PC-3 (cell line): ENCODE measurements at regions not wholly inside any gene's neighbourhood (a gene's known extent, or its start where the extent isn't known, plus 50 kb on each side); places are given as distances from the start of the nearest gene placed in this dataset.

Experiments used
- ATAC-seq: fragments of 200-7000 bp; cut with Tn5 transposase; 2 replicates; pipeline ENCODE4 v1.9.1; 2020; ENCODE audit warnings: mild to moderate bottlenecking, moderate library complexity
- BruUV-seq: library from RNA; stranded (reverse); fragments of 400-500 nt; replicated peaks from 2 replicates; lab custom pipeline; 2021; lab: Mats Ljungman, UMichigan
- CTCF ChIA-PET: fragments of 300-600 bp; sonication (Branson Sonifier 250); formaldehyde crosslinking; loops from one replicate; lab custom pipeline; 2022; ENCODE audit warnings: antibody characterized with exemption; lab: Charles Lee
- POLR2A ChIA-PET: fragments of 300-600 bp; sonication (Branson Sonifier 250); formaldehyde crosslinking; loops from one replicate; lab custom pipeline; 2022; ENCODE audit warnings: antibody characterized with exemption; ENCODE audit not compliant: unreplicated experiment; lab: Charles Lee
- DNase-seq: peaks from one replicate; pipeline ENCODE4 v3.0.0-alpha.2; 2015
- H2AFZ ChIP-seq: fragments of 300-600 bp; sonication (generic); 2 replicates; pipeline ENCODE4 v1.6.0; 2016; ENCODE audit warnings: antibody characterized with exemption, low read length
- H3F3A ChIP-seq: fragments of 300-600 bp; sonication (generic); one replicate; pipeline ENCODE4 v1.6.0; 2017; ENCODE audit warnings: antibody characterized with exemption, low read length, control low read depth, mild to moderate bottlenecking; ENCODE audit not compliant: unreplicated experiment
- H3K27ac ChIP-seq: fragments of 300-600 bp; sonication (generic); 2 replicates; pipeline ENCODE4 v1.5.1; 2016; ENCODE audit warnings: mild to moderate bottlenecking, low read length
- H3K27me3 ChIP-seq: fragments of 300-600 bp; sonication (generic); 2 replicates; pipeline ENCODE4 v1.6.1; 2016; ENCODE audit warnings: low read length, mixed read lengths
- H3K36me3 ChIP-seq: fragments of 300-600 bp; sonication (generic); 2 replicates; pipeline ENCODE4 v1.6.1; 2016; ENCODE audit warnings: low read depth, mixed run types, low read length, mixed read lengths
- H3K4me1 ChIP-seq: fragments of 300-600 bp; sonication (generic); 2 replicates; pipeline ENCODE4 v1.5.1; 2016; ENCODE audit warnings: low read length; ENCODE audit not compliant: insufficient read depth
- H3K4me2 ChIP-seq: fragments of 300-600 bp; sonication (generic); 2 replicates; pipeline ENCODE4 v1.6.0; 2016; ENCODE audit warnings: low read length
- H3K4me3 ChIP-seq: fragments of 300-600 bp; sonication (generic); 2 replicates; pipeline ENCODE4 v1.5.1; 2016; ENCODE audit warnings: mild to moderate bottlenecking, low read length, mixed read lengths
- H3K79me2 ChIP-seq: fragments of 300-600 bp; sonication (generic); 2 replicates; pipeline ENCODE4 v1.6.1; 2017; ENCODE audit warnings: low read length, mixed read lengths
- H3K9ac ChIP-seq: fragments of 300-600 bp; sonication (generic); 2 replicates; pipeline ENCODE4 v1.6.0; 2016; ENCODE audit warnings: mild to moderate bottlenecking, low read length
- H3K9me2 ChIP-seq: fragments of 300-600 bp; sonication (generic); replicated peaks from 2 replicates; pipeline ENCODE4 v1.6.1; 2016; ENCODE audit warnings: mixed run types, low read length, mixed read lengths
- H3K9me3 ChIP-seq: fragments of 300-600 bp; sonication (generic); 2 replicates; pipeline ENCODE4 v1.6.1; 2016; ENCODE audit warnings: low read length, mixed read lengths
- H4K20me1 ChIP-seq: fragments of 300-600 bp; sonication (generic); 2 replicates; pipeline ENCODE4 v1.6.1; 2016; ENCODE audit warnings: low read length, mixed read lengths
- CTCF ChIP-seq: fragments of 300-600 bp; sonication (generic); conservative IDR thresholded peaks from 2 replicates; pipeline ENCODE4 v1.5.1; 2017; ENCODE audit warnings: antibody characterized with exemption, low read depth, mild to moderate bottlenecking, low read length
- EZH2 ChIP-seq: fragments of 300-600 bp; sonication (generic); IDR thresholded peaks from one replicate; pipeline ENCODE4 v1.6.1; 2017; ENCODE audit warnings: antibody characterized with exemption, mild to moderate bottlenecking, low read length; ENCODE audit not compliant: unreplicated experiment
- EZH2phosphoT487 ChIP-seq: fragments of 300-600 bp; sonication (generic); IDR thresholded peaks from 2 replicates; pipeline ENCODE4 v1.6.1; 2018; ENCODE audit warnings: mild to moderate bottlenecking, antibody characterized with exemption, low read length, borderline replicate concordance
- intact Hi-C: fragments of 100-400 bp; cut with micrococcal nuclease; formaldehyde crosslinking; loops from 2 replicates; pipeline ENCODE4 v1.9.0; 2023

- Histone ChIP-seq H3K4me3 (no peak overlapping the region), H3K27me3 (no peaks in the 10 kb centered on the region), H3K36me3 (no peaks in the 10 kb centered on the region), H4K20me1 (no peaks in the 10 kb centered on the region), H3F3A (no peaks in the 10 kb centered on the region), H3K4me1 (peaks cover 9% of the 10 kb centered on the region), H3K9me3 (no peaks in the 10 kb centered on the region), H3K4me2 (no peak overlapping the region), H3K27ac (no peak overlapping the region), H2AFZ (no peak overlapping the region), H3K9ac (no peak overlapping the region), H3K79me2 (no peaks in the 10 kb centered on the region), H3K9me2 (no peaks in the 10 kb centered on the region)
- no TSS peak for BruUV-seq
- ChIA-PET POLR2A (no interaction called here), CTCF (no interaction called here)
- TF ChIP-seq EZH2: no peak
- no peak for TF ChIP-seq CTCF
- no peak for TF ChIP-seq EZH2phosphoT487
- ATAC-seq: no peak
- no peak for DNase-seq
- intact Hi-C loops: no loop called here
Measured at GRCh38 chr11:130693543-130693942, 222.7 kb downstream of the SNX19 start.

GRCh38 chr11:130694488-130695045 lies 221.7 kb downstream of the SNX19 start:
- H3K4me1 ChIP-seq: peaks cover 2% of the 10 kb centered on the region; the same call in 1 of the 2 replicates
- ChIA-PET CTCF (no interaction called here), POLR2A (no interaction called here)
- H3F3A ChIP-seq: no peaks in the 10 kb centered on the region
- H3K4me3 ChIP-seq: no peak overlapping the region
- H3K9ac ChIP-seq: no peak overlapping the region
- H4K20me1 ChIP-seq: no peaks in the 10 kb centered on the region
- no peak overlapping the region for H3K27ac ChIP-seq
- no peak for DNase-seq
- intact Hi-C loops: no loop called here
- no TSS peak for BruUV-seq
- no peaks in the 10 kb centered on the region for H3K27me3 ChIP-seq
- no peak overlapping the region for H2AFZ ChIP-seq
- no peaks in the 10 kb centered on the region for H3K9me2 ChIP-seq
- H3K9me3 ChIP-seq: no peaks in the 10 kb centered on the region
- TF ChIP-seq CTCF (no peak), EZH2 (no peak), EZH2phosphoT487 (no peak)
- no peaks in the 10 kb centered on the region for H3K36me3 ChIP-seq
- ATAC-seq: no peak
- no peaks in the 10 kb centered on the region for H3K79me2 ChIP-seq
- no peak overlapping the region for H3K4me2 ChIP-seq

GRCh38 chr11:130698174-130698573 lies 218.1 kb downstream of the SNX19 start:
- H3K79me2 ChIP-seq: no peaks in the 10 kb centered on the region

More at GRCh38 chr11:130698174-130698573, 218.1 kb downstream of the SNX19 start:
- H3K9me3 ChIP-seq: no peaks in the 10 kb centered on the region
- ChIA-PET CTCF (no interaction called here), POLR2A (no interaction called here)
- H3K4me3 ChIP-seq: no peak overlapping the region
- no peaks in the 10 kb centered on the region for H3F3A ChIP-seq
- no peak overlapping the region for H2AFZ ChIP-seq
- H3K9ac ChIP-seq: no peak overlapping the region
- H4K20me1 ChIP-seq: no peaks in the 10 kb centered on the region
- no peak overlapping the region for H3K27ac ChIP-seq
- H3K27me3 ChIP-seq: no peaks in the 10 kb centered on the region
- peaks cover 7% of the 10 kb centered on the region; the same call in 1 of the 2 replicates for H3K4me1 ChIP-seq
- no peaks in the 10 kb centered on the region for H3K36me3 ChIP-seq
- intact Hi-C loops: no loop called here
- no peak for DNase-seq
- no peak for ATAC-seq
- no peak overlapping the region for H3K4me2 ChIP-seq
- BruUV-seq: no TSS peak
- TF ChIP-seq EZH2phosphoT487: no peak
- no peak for TF ChIP-seq CTCF
- no peak for TF ChIP-seq EZH2
- H3K9me2 ChIP-seq: no peaks in the 10 kb centered on the region
